ENCODE measurements at regions not wholly inside any gene's neighbourhood (a gene's known extent, or its start where the extent isn't known, plus 50 kb on each side); places are given as distances from the start of the nearest gene placed in this dataset.
A peak's percentile ranks its signal among the peaks of the same experiment; 100 is the strongest.

GRCh38 chr2:64797881-64798575 lies 144.3 kb upstream of the SERTAD2 start:
- ChIA-PET CTCF (no interaction called here), POLR2A (no interaction called here)
- H4K20me1 ChIP-seq (ENCODE audit: insufficient read depth), result no peaks in the 10 kb centered on the region
- 46% methylated on average over 4 of the region's 4 CpGs for WGBS (ENCODE audit: low lambda C conversion rate)
- H3K9me2 ChIP-seq, result no peaks in the 10 kb centered on the region
- no peak overlapping the region for H3K4me3 ChIP-seq (ENCODE audit: low read depth in 2 of 2, low read length in 1 of 2)
- no peaks in the 10 kb centered on the region for H3K9me3 ChIP-seq
- H3F3A ChIP-seq (replicated peaks; ENCODE audit: insufficient read depth), result peaks cover 17% of the 10 kb centered on the region
- peak overlapping the region; percentile 39; the same call in 1 of the 2 replicates for H3K4me2 ChIP-seq
- H2AFZ ChIP-seq (ENCODE audit: low read depth), result peak overlapping the region; percentile 77
- H3K27me3 ChIP-seq (ENCODE audit: insufficient read depth), result no peaks in the 10 kb centered on the region
- no peak for DNase-seq
- no peak overlapping the region; the same call in 1 of the 2 replicates for H3K9ac ChIP-seq
- H3K4me1 ChIP-seq (ENCODE audit: control insufficient read depth in 1 of 2, insufficient read depth in 2 of 2, low read depth in 1 of 2, low read length in 1 of 2), result peaks cover 0 to 24% of the 10 kb centered on the region in 2 experiments
- peak in 1 of 2 experiments; percentile 41; a peak in 1 of 4 replicates for TF ChIP-seq EP300 (IDR thresholded peaks at IDR 0.05; ENCODE audit: borderline replicate concordance in 1 of 2, low read depth in 1 of 2, low read length in 1 of 2)
- TF ChIP-seq TCF12 (IDR thresholded peaks at IDR 0.05), result peak; percentile 59
- no peak for TF ChIP-seq USF2 (IDR thresholded peaks at IDR 0.05; ENCODE audit: borderline replicate concordance, low read depth, low read length)
- TF ChIP-seq NFIC (IDR thresholded peaks at IDR 0.05; ENCODE audit: borderline replicate concordance), result peak; percentile 79
- TF ChIP-seq RCOR1 (IDR thresholded peaks at IDR 0.05; ENCODE audit: low read length), result no peak
- no peak for TF ChIP-seq FOXM1 (IDR thresholded peaks at IDR 0.05; ENCODE audit: low read depth)
- TF ChIP-seq MEF2A (IDR thresholded peaks at IDR 0.05; ENCODE audit: borderline replicate concordance, low read depth), result no peak
- peak; percentile 28; the same call in 1 of the 2 replicates for TF ChIP-seq TEAD4 (IDR thresholded peaks at IDR 0.05; ENCODE audit: borderline replicate concordance, insufficient read depth)
- 0 out of 2 replicates have a peak, but pooled peaks have one; percentile 44 for TF ChIP-seq RXRA (IDR thresholded peaks at IDR 0.05; ENCODE audit: borderline replicate concordance, low read depth)
- TF ChIP-seq RAD21 (IDR thresholded peaks at IDR 0.05; ENCODE audit: low read length), result no peak
- TF ChIP-seq IRF3 (IDR thresholded peaks at IDR 0.05; ENCODE audit: low read depth, low read length), result no peak
- no peak for TF ChIP-seq CHD2 (IDR thresholded peaks at IDR 0.05; ENCODE audit: low read length, partially characterized antibody)
- peak; percentile 60; the same call in 1 of the 2 replicates for TF ChIP-seq PBX3 (IDR thresholded peaks at IDR 0.05)
- TF ChIP-seq USF1 (IDR thresholded peaks at IDR 0.05; ENCODE audit: borderline replicate concordance, low read depth), result no peak
- no peaks in the 10 kb centered on the region for H3K36me3 ChIP-seq (replicated peaks in 1 of 2; ENCODE audit: control insufficient read depth in 1 of 2, insufficient read depth in 2 of 2, low read length in 1 of 2)
- H3K79me2 ChIP-seq (ENCODE audit: insufficient read depth), result no peaks in the 10 kb centered on the region
- peak overlapping the region; percentile 46 to 75; a peak in 3 of 4 replicates for H3K27ac ChIP-seq (ENCODE audit: low read depth in 2 of 2, low read length in 1 of 2)
